ENCODE measurements at regions not wholly inside any gene's neighbourhood (a gene's known extent, or its start where the extent isn't known, plus 50 kb on each side); places are given as distances from the start of the nearest gene placed in this dataset.
A peak's percentile ranks its signal among the peaks of the same experiment; 100 is the strongest.

GRCh38 chr10:84825330-84825729 is 496.9 kb downstream of the CCSER2 start:
- H3K27me3 Mint-ChIP-seq (ENCODE audit: low read depth, unreplicated experiment): no peaks in the 10 kb centered on the region
- Histone ChIP-seq H3K27ac (ENCODE audit: low read depth, low read length) (peak overlapping the region; percentile 41), H3K4me2 (ENCODE audit: low read length) (peak overlapping the region; percentile 65), H3K4me1 (ENCODE audit: insufficient read depth, low read length) (peaks cover 26% of the 10 kb centered on the region), H2AFZ (ENCODE audit: low read depth, low read length) (no peak overlapping the region), H3K36me3 (ENCODE audit: insufficient read depth, low read length) (no peaks in the 10 kb centered on the region), H4K20me1 (ENCODE audit: insufficient read depth, low read length) (no peaks in the 10 kb centered on the region), H3K4me3 (ENCODE audit: insufficient read depth, low read depth, low read length) (no peak overlapping the region), H3K27me3 (ENCODE audit: insufficient read depth, low read length) (no peaks in the 10 kb centered on the region), H3K9ac (ENCODE audit: low read length) (no peak overlapping the region), H3K79me2 (ENCODE audit: insufficient read depth, low read length) (no peaks in the 10 kb centered on the region), H3K9me3 (ENCODE audit: insufficient read depth, low read depth, low read length) (no peaks in the 10 kb centered on the region)
- DNase-seq (ENCODE audit: low read depth) (peak; percentile 87), FAIRE-seq (no peak)
- H3K4me1 Mint-ChIP-seq (ENCODE audit: low read depth, unreplicated experiment): peaks cover 61% of the 10 kb centered on the region
- peaks cover 2% of the 10 kb centered on the region for H3K9me3 Mint-ChIP-seq (ENCODE audit: unreplicated experiment)
- H3K36me3 Mint-ChIP-seq (ENCODE audit: low read depth, unreplicated experiment): no peaks in the 10 kb centered on the region
- TF ChIP-seq EZH2 (IDR thresholded peaks at IDR 0.05; ENCODE audit: insufficient read depth, low read length) (no peak), CTCF (IDR thresholded peaks at IDR 0.05; ENCODE audit: insufficient read depth, low read depth, low read length) (no peak)
- H3K4me3 Mint-ChIP-seq (ENCODE audit: unreplicated experiment): peak overlapping the region; percentile 52
- H3K27ac Mint-ChIP-seq (ENCODE audit: unreplicated experiment): peak overlapping the region; percentile 87

- DNase-seq (ENCODE audit: low read depth): peak; percentile 43
These were observed 498.3 kb downstream of the CCSER2 start for GRCh38 chr10:84826704-84827103.

More at GRCh38 chr10:84826704-84827103, 498.3 kb downstream of the CCSER2 start:
- Histone ChIP-seq H3K27ac (ENCODE audit: low read depth, low read length) (no peak overlapping the region), H3K4me3 (ENCODE audit: insufficient read depth, low read depth, low read length) (no peak overlapping the region), H3K9ac (ENCODE audit: low read length) (no peak overlapping the region), H3K4me2 (ENCODE audit: low read length) (no peak overlapping the region), H4K20me1 (ENCODE audit: insufficient read depth, low read length) (no peaks in the 10 kb centered on the region), H3K79me2 (ENCODE audit: insufficient read depth, low read length) (no peaks in the 10 kb centered on the region), H3K4me1 (ENCODE audit: insufficient read depth, low read length) (peaks cover 26% of the 10 kb centered on the region), H3K36me3 (ENCODE audit: insufficient read depth, low read length) (no peaks in the 10 kb centered on the region), H3K27me3 (ENCODE audit: insufficient read depth, low read length) (no peaks in the 10 kb centered on the region), H3K9me3 (ENCODE audit: insufficient read depth, low read depth, low read length) (no peaks in the 10 kb centered on the region), H2AFZ (ENCODE audit: low read depth, low read length) (no peak overlapping the region)
- no peak for TF ChIP-seq CTCF (IDR thresholded peaks at IDR 0.05; ENCODE audit: insufficient read depth, low read depth, low read length)
- TF ChIP-seq EZH2 (IDR thresholded peaks at IDR 0.05; ENCODE audit: insufficient read depth, low read length): no peak
- Mint-ChIP-seq H3K27ac (ENCODE audit: unreplicated experiment) (peak overlapping the region; percentile 93), H3K36me3 (ENCODE audit: low read depth, unreplicated experiment) (no peaks in the 10 kb centered on the region), H3K4me1 (ENCODE audit: low read depth, unreplicated experiment) (peaks cover 59% of the 10 kb centered on the region), H3K9me3 (ENCODE audit: unreplicated experiment) (no peaks in the 10 kb centered on the region), H3K4me3 (ENCODE audit: unreplicated experiment) (no peak overlapping the region), H3K27me3 (ENCODE audit: low read depth, unreplicated experiment) (no peaks in the 10 kb centered on the region)
- no peak for FAIRE-seq
